Ishikawa (cell line): ENCODE measurements at regions not wholly inside any gene's neighbourhood (a gene's known extent, or its start where the extent isn't known, plus 50 kb on each side); places are given as distances from the start of the nearest gene placed in this dataset.

Experiments used
- CEBPB ChIP-seq: IDR thresholded peaks from 2 replicates; pipeline ENCODE4 v1.6.1; 2012
- CREB1 ChIP-seq: IDR thresholded peaks from 2 replicates; pipeline ENCODE4 v1.6.1; 2012; ENCODE audit warnings: low read depth
- EGR1 ChIP-seq: IDR thresholded peaks from 2 replicates; pipeline ENCODE4 v1.6.1; 2012
- EP300 ChIP-seq: IDR thresholded peaks from 2 replicates; pipeline ENCODE4 v1.6.1; 2012; ENCODE audit warnings: borderline replicate concordance
- FOXM1 ChIP-seq: IDR thresholded peaks from 2 replicates; pipeline ENCODE4 v1.6.1; 2012; ENCODE audit warnings: low read depth, borderline replicate concordance
- MAX ChIP-seq: IDR thresholded peaks from 2 replicates; pipeline ENCODE4 v1.6.1; 2012
- NFIC ChIP-seq: IDR thresholded peaks from 2 replicates; pipeline ENCODE4 v1.6.1; 2012
- RAD21 ChIP-seq: IDR thresholded peaks from 2 replicates; pipeline ENCODE4 v1.6.1; 2012; ENCODE audit warnings: low read depth
- REST ChIP-seq: IDR thresholded peaks from 2 replicates; pipeline ENCODE4 v1.6.1; 2012; ENCODE audit warnings: low read depth, mild to moderate bottlenecking
- TAF1 ChIP-seq: IDR thresholded peaks from 2 replicates; pipeline ENCODE4 v1.6.1; 2012; ENCODE audit warnings: low read depth, mild to moderate bottlenecking
- TCF12 ChIP-seq: IDR thresholded peaks from 2 replicates; pipeline ENCODE4 v1.6.1; 2012; ENCODE audit warnings: low read depth
- TEAD4 ChIP-seq: IDR thresholded peaks from 2 replicates; pipeline ENCODE4 v1.6.1; 2012
- USF1 ChIP-seq: IDR thresholded peaks from 2 replicates; pipeline ENCODE4 v1.6.1; 2012
- YY1 ChIP-seq: IDR thresholded peaks from 2 replicates; pipeline ENCODE4 v1.6.1; 2012; ENCODE audit warnings: low read depth
- ZBTB7A ChIP-seq: IDR thresholded peaks from 2 replicates; pipeline ENCODE4 v1.6.1; 2012; ENCODE audit warnings: low read depth

- TF ChIP-seq TEAD4, result no peak
- no peak for TF ChIP-seq REST
- TF ChIP-seq YY1, result no peak
Measured at GRCh38 chr20:51162015-51162414, 139.1 kb upstream of the KCNG1 start.

- no peak for TF ChIP-seq REST
- TF ChIP-seq CREB1, result no peak
- TF ChIP-seq EGR1, result no peak
- TF ChIP-seq NFIC, result no peak
- no peak for TF ChIP-seq FOXM1
- no peak for TF ChIP-seq RAD21
- TF ChIP-seq CEBPB, result no peak
- TF ChIP-seq TAF1, result no peak
- TF ChIP-seq USF1, result no peak
- TF ChIP-seq TEAD4, result no peak
- no peak for TF ChIP-seq MAX
Measured at GRCh38 chr20:51160821-51161220, 137.9 kb upstream of the KCNG1 start.

GRCh38 chr20:51159981-51160380, 137.1 kb upstream of the KCNG1 start:
- no peak for TF ChIP-seq EGR1
- no peak for TF ChIP-seq TCF12
- no peak for TF ChIP-seq ZBTB7A
- no peak for TF ChIP-seq EP300
- no peak for TF ChIP-seq MAX
- TF ChIP-seq USF1, result no peak
- no peak for TF ChIP-seq TEAD4
- TF ChIP-seq TAF1, result no peak
- no peak for TF ChIP-seq REST
- TF ChIP-seq YY1, result no peak
- no peak for TF ChIP-seq NFIC
- no peak for TF ChIP-seq CREB1
- TF ChIP-seq CEBPB, result no peak
- no peak for TF ChIP-seq RAD21
- no peak for TF ChIP-seq FOXM1

GRCh38 chr20:51159303-51159702, 136.4 kb upstream of the KCNG1 start:
- TF ChIP-seq REST (no peak), EGR1 (no peak), ZBTB7A (no peak), CREB1 (no peak), MAX (no peak)
